Neural progenitor cell (in vitro differentiated cells): ENCODE measurements at regions not wholly inside any gene's neighbourhood (a gene's known extent, or its start where the extent isn't known, plus 50 kb on each side); places are given as distances from the start of the nearest gene placed in this dataset.

Experiments
- DNase-seq: peaks from one replicate; pipeline ENCODE4 v3.0.0-alpha.2; 2016; ENCODE audit warnings: low spot score
- H2AFZ ChIP-seq: fragments of 200-600 bp; sonication (generic); replicated peaks from 2 replicates; pipeline ENCODE4 v1.6.1; 2016; ENCODE audit warnings: antibody characterized with exemption
- H3F3A ChIP-seq: fragments of 200-600 bp; sonication (generic); 2 replicates; pipeline ENCODE4 v1.6.1; 2016; ENCODE audit warnings: antibody characterized with exemption, low read depth
- H3K27ac ChIP-seq: fragments of 200-600 bp; sonication (generic); 2 replicates; pipeline ENCODE4 v1.5.1; 2016; ENCODE audit warnings: mild to moderate bottlenecking
- H3K27me3 ChIP-seq: fragments of 200-600 bp; sonication (generic); 2 replicates; pipeline ENCODE4 v1.6.1; 2016; ENCODE audit warnings: mild to moderate bottlenecking, moderate library complexity
- H3K36me3 ChIP-seq: fragments of 200-600 bp; sonication (generic); 2 replicates; pipeline ENCODE4 v1.5.1; 2016
- H3K4me1 ChIP-seq: fragments of 200-600 bp; sonication (generic); 2 replicates; pipeline ENCODE4 v1.6.1; 2016; ENCODE audit warnings: mixed run types
- H3K4me2 ChIP-seq: fragments of 200-600 bp; sonication (generic); 2 replicates; pipeline ENCODE4 v1.6.1; 2016
- H3K4me3 ChIP-seq: fragments of 200-600 bp; sonication (generic); 2 replicates; pipeline ENCODE4 v1.5.1; 2016
- H3K79me2 ChIP-seq: fragments of 200-600 bp; sonication (generic); 2 replicates; pipeline ENCODE4 v1.6.1; 2016; ENCODE audit warnings: low read depth
- H3K9ac ChIP-seq: fragments of 200-600 bp; sonication (generic); 2 replicates; pipeline ENCODE4 v1.6.1; 2016
- H3K9me3 ChIP-seq: fragments of 200-600 bp; sonication (generic); 2 replicates; pipeline ENCODE4 v1.5.1; 2016; ENCODE audit warnings: low read depth
- H4K20me1 ChIP-seq: fragments of 200-600 bp; sonication (generic); 2 replicates; pipeline ENCODE4 v1.6.1; 2016; ENCODE audit warnings: low read depth
- H3K27ac Mint-ChIP-seq: 3 replicates; pipeline ENCODE4 v1.8.0; 2021; ENCODE audit warnings: mixed read lengths
- H3K27me3 Mint-ChIP-seq: 2 replicates; pipeline ENCODE4 v1.8.0; 2022; ENCODE audit warnings: low read depth, mild to moderate bottlenecking, inconsistent platforms, moderate library complexity, mixed read lengths; ENCODE audit not compliant: insufficient read depth
- H3K36me3 Mint-ChIP-seq: 3 replicates; pipeline ENCODE4 v1.8.0; 2021; ENCODE audit warnings: mixed read lengths
- H3K4me1 Mint-ChIP-seq: 3 replicates; pipeline ENCODE4 v1.8.0; 2021; ENCODE audit warnings: mixed read lengths
- H3K4me3 Mint-ChIP-seq: 3 replicates; pipeline ENCODE4 v1.8.0; 2021; ENCODE audit warnings: mild to moderate bottlenecking, moderate library complexity, mixed read lengths
- H3K9me3 Mint-ChIP-seq: 3 replicates; pipeline ENCODE4 v1.8.0; 2020; ENCODE audit warnings: mixed read lengths
- CTCF ChIP-seq: fragments of 200-600 bp; sonication (generic); IDR thresholded peaks from 2 replicates; pipeline ENCODE4 v1.5.1; 2017; ENCODE audit warnings: antibody characterized with exemption, mild to moderate bottlenecking
- EZH2 ChIP-seq: fragments of 200-600 bp; sonication (generic); IDR thresholded peaks from 2 replicates; pipeline ENCODE4 v1.6.1; 2017; ENCODE audit warnings: antibody characterized with exemption, mild to moderate bottlenecking, moderate library complexity
- EZH2phosphoT487 ChIP-seq: fragments of 200-600 bp; sonication (generic); IDR thresholded peaks from 2 replicates; pipeline ENCODE4 v1.6.1; 2017; ENCODE audit warnings: antibody characterized with exemption

- H3K79me2 ChIP-seq, result no peaks in the 10 kb centered on the region
- Mint-ChIP-seq H3K27ac (no peak overlapping the region), H3K4me3 (no peak overlapping the region), H3K27me3 (no peaks in the 10 kb centered on the region), H3K36me3 (no peaks in the 10 kb centered on the region), H3K9me3 (no peaks in the 10 kb centered on the region), H3K4me1 (no peaks in the 10 kb centered on the region)
- H4K20me1 ChIP-seq, result no peaks in the 10 kb centered on the region
- no peaks in the 10 kb centered on the region for H3K36me3 ChIP-seq
- no peaks in the 10 kb centered on the region for H3F3A ChIP-seq
- H3K4me3 ChIP-seq, result no peak overlapping the region
- no peaks in the 10 kb centered on the region for H3K27me3 ChIP-seq
- no peaks in the 10 kb centered on the region for H3K9me3 ChIP-seq
- no peak overlapping the region for H2AFZ ChIP-seq
- no peaks in the 10 kb centered on the region for H3K4me1 ChIP-seq
- H3K9ac ChIP-seq, result no peak overlapping the region
- no peak for DNase-seq
- no peak for TF ChIP-seq EZH2phosphoT487
- TF ChIP-seq CTCF, result no peak
- TF ChIP-seq EZH2, result no peak
- no peak overlapping the region for H3K4me2 ChIP-seq
- no peak overlapping the region for H3K27ac ChIP-seq
Measured at GRCh38 chr2:146229508-146230155, 1615.2 kb upstream of the ACVR2A start.

GRCh38 chr2:146228466-146229058 is 1616.3 kb upstream of the ACVR2A start:
- no peaks in the 10 kb centered on the region for H3K9me3 ChIP-seq
- no peak for DNase-seq
- H2AFZ ChIP-seq, result no peak overlapping the region
- Mint-ChIP-seq H3K4me3 (no peak overlapping the region), H3K27ac (no peak overlapping the region), H3K27me3 (no peaks in the 10 kb centered on the region), H3K36me3 (no peaks in the 10 kb centered on the region), H3K9me3 (no peaks in the 10 kb centered on the region), H3K4me1 (no peaks in the 10 kb centered on the region)
- H3K36me3 ChIP-seq, result no peaks in the 10 kb centered on the region
- no peak overlapping the region for H3K4me2 ChIP-seq
- H3F3A ChIP-seq, result no peaks in the 10 kb centered on the region
- H3K27ac ChIP-seq, result no peak overlapping the region
- no peak overlapping the region for H3K4me3 ChIP-seq
- H3K79me2 ChIP-seq, result no peaks in the 10 kb centered on the region
- no peaks in the 10 kb centered on the region for H3K27me3 ChIP-seq
- H4K20me1 ChIP-seq, result no peaks in the 10 kb centered on the region
- H3K4me1 ChIP-seq, result no peaks in the 10 kb centered on the region
- H3K9ac ChIP-seq, result no peak overlapping the region
- no peak for TF ChIP-seq CTCF
- TF ChIP-seq EZH2phosphoT487, result no peak
- no peak for TF ChIP-seq EZH2

GRCh38 chr2:146228020-146228393 is 1616.8 kb upstream of the ACVR2A start:
- H3K36me3 ChIP-seq, result no peaks in the 10 kb centered on the region
- DNase-seq, result no peak
- no peak overlapping the region for H3K4me3 ChIP-seq
- Mint-ChIP-seq H3K9me3 (no peaks in the 10 kb centered on the region), H3K4me1 (no peaks in the 10 kb centered on the region), H3K36me3 (no peaks in the 10 kb centered on the region), H3K27ac (no peak overlapping the region), H3K4me3 (no peak overlapping the region), H3K27me3 (no peaks in the 10 kb centered on the region)
- TF ChIP-seq EZH2 (no peak), EZH2phosphoT487 (no peak), CTCF (no peak)
- no peaks in the 10 kb centered on the region for H3K4me1 ChIP-seq
- H3F3A ChIP-seq, result no peaks in the 10 kb centered on the region
- H3K27ac ChIP-seq, result no peak overlapping the region
- H2AFZ ChIP-seq, result no peak overlapping the region
- no peak overlapping the region for H3K4me2 ChIP-seq
- no peaks in the 10 kb centered on the region for H3K79me2 ChIP-seq
- no peaks in the 10 kb centered on the region for H4K20me1 ChIP-seq
- no peaks in the 10 kb centered on the region for H3K27me3 ChIP-seq
- no peak overlapping the region for H3K9ac ChIP-seq
- no peaks in the 10 kb centered on the region for H3K9me3 ChIP-seq
